Nephron progenitor cell (in vitro differentiated cells): ENCODE measurements at regions not wholly inside any gene's neighbourhood (a gene's known extent, or its start where the extent isn't known, plus 50 kb on each side); places are given as distances from the start of the nearest gene placed in this dataset.

Experiments used
- DNase-seq: peaks from one replicate; pipeline ENCODE4 v3.0.0; 2021
- H3K27ac Mint-ChIP-seq: 2 replicates; pipeline ENCODE4 v1.8.0; 2021; ENCODE audit warnings: mild to moderate bottlenecking, moderate library complexity, mixed read lengths
- H3K27me3 Mint-ChIP-seq: 2 replicates; pipeline ENCODE4 v1.8.0; 2021; ENCODE audit warnings: mild to moderate bottlenecking, low read depth, mixed read lengths; ENCODE audit not compliant: poor library complexity
- H3K36me3 Mint-ChIP-seq: 2 replicates; pipeline ENCODE4 v1.8.0; 2021; ENCODE audit warnings: low read depth, mixed read lengths
- H3K4me1 Mint-ChIP-seq: 2 replicates; pipeline ENCODE4 v1.8.0; 2021; ENCODE audit warnings: mixed read lengths
- H3K4me3 Mint-ChIP-seq: 2 replicates; pipeline ENCODE4 v1.8.0; 2021; ENCODE audit warnings: mild to moderate bottlenecking, moderate library complexity, mixed read lengths
- H3K9me3 Mint-ChIP-seq: 2 replicates; pipeline ENCODE4 v1.8.0; 2021; ENCODE audit warnings: mild to moderate bottlenecking, moderate library complexity, mixed read lengths
- TF ChIP-seq, protein P1 (sequence below): fragments of 200-600 bp; sonication (generic); IDR thresholded peaks from 2 replicates; pipeline ENCODE4 v1.5.0; 2021; ENCODE audit warnings: antibody characterized with exemption

DNA sequence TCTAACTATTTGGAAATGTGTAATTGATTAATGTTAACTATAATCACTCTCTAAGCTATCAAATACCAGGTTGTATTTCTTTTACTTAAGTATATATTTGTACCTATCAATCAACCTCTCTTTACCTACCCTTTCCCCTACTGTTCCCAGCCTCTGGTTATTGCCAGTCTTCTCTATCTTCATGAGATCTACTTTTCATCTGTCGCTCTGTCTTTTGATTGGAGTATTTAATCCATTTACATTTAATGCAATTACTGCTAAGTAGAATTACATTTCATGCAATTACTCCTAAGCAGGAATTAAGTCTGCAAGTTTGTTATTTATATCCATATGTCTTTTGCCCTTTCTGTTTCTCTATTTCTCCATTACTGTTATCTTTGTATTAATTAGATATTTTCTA, 148.1 kb downstream of the MAT2B start:
- no peaks in the 10 kb centered on the region for H3K36me3 Mint-ChIP-seq
- H3K27ac Mint-ChIP-seq: no peak overlapping the region
- peaks cover 9% of the 10 kb centered on the region for H3K9me3 Mint-ChIP-seq
- no peaks in the 10 kb centered on the region for H3K4me1 Mint-ChIP-seq
- H3K27me3 Mint-ChIP-seq: no peaks in the 10 kb centered on the region
- DNase-seq: no peak
- no peak overlapping the region for H3K4me3 Mint-ChIP-seq
- TF ChIP-seq, protein P1, sequence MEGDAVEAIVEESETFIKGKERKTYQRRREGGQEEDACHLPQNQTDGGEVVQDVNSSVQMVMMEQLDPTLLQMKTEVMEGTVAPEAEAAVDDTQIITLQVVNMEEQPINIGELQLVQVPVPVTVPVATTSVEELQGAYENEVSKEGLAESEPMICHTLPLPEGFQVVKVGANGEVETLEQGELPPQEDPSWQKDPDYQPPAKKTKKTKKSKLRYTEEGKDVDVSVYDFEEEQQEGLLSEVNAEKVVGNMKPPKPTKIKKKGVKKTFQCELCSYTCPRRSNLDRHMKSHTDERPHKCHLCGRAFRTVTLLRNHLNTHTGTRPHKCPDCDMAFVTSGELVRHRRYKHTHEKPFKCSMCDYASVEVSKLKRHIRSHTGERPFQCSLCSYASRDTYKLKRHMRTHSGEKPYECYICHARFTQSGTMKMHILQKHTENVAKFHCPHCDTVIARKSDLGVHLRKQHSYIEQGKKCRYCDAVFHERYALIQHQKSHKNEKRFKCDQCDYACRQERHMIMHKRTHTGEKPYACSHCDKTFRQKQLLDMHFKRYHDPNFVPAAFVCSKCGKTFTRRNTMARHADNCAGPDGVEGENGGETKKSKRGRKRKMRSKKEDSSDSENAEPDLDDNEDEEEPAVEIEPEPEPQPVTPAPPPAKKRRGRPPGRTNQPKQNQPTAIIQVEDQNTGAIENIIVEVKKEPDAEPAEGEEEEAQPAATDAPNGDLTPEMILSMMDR: no peak

DNA sequence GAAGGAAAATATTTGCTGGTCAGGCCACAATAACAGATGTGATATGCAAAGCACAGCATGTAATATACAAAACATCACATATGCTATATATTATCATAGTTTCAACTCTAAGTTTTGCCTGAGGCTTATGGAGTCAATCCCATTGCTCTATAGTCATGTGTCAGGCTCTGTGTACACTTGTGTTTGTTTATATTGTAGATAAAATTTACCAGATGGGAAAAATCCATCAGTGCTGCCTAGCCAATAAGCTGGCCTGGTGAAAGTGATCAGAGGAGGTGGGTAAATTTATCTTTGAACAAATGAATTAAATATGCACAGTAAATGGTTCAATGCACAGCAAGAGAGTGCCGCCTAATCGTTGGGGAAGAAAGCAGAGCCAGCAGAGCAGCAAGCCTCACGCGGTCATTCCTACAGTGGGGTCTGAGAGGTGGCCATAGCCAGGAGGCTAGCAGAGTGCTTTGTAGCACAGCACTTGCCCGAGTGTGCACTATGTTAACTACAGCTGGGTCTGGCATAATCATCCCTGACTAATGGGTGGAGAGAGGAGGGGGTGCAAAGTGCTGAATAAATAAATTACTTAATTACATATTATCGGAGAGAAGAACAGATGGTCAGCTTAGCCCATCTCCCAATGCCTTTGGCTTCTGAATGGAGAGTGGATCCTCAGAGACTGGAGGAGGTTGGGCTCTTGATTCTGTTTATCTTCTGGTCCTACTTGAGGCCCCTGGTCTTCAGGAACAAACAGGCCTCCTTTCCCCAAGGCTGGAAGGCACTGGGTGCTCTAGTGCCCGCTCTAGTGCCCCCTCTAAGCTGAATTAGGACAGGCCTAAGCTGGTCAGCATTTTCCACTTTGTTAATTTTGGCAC, 153.5 kb downstream of the MAT2B start:
- TF ChIP-seq, protein P1: no peak
- Mint-ChIP-seq H3K27me3 (no peaks in the 10 kb centered on the region), H3K36me3 (no peaks in the 10 kb centered on the region)

DNA sequence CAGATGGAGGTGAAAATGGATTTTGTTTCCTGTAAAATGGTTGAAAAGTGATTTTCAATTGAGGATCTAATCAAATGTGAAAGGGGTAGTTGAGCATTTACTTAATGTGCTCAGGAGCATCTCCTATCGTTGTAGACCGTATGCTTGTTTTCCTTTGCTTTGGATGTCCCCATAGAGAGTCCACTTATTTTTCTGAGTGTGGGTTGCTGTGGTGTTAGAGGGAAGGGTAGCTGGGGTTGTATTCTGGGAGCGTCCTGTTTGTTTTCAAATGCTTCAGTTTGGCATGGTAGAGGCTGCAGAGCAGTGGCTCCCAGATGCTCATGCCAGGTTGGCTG, 154.1 kb downstream of the MAT2B start:
- Mint-ChIP-seq H3K9me3 (no peaks in the 10 kb centered on the region), H3K27me3 (no peaks in the 10 kb centered on the region), H3K27ac (no peak overlapping the region), H3K4me3 (no peak overlapping the region), H3K36me3 (no peaks in the 10 kb centered on the region), H3K4me1 (no peaks in the 10 kb centered on the region)
- TF ChIP-seq, protein P1: no peak
- DNase-seq: no peak

More for the DNA sequence above, 153.5 kb downstream of the MAT2B start:
- Mint-ChIP-seq H3K9me3 (peaks cover 5% of the 10 kb centered on the region), H3K27ac (no peak overlapping the region), H3K4me3 (no peak overlapping the region), H3K4me1 (no peaks in the 10 kb centered on the region)
- no peak for DNase-seq

DNA sequence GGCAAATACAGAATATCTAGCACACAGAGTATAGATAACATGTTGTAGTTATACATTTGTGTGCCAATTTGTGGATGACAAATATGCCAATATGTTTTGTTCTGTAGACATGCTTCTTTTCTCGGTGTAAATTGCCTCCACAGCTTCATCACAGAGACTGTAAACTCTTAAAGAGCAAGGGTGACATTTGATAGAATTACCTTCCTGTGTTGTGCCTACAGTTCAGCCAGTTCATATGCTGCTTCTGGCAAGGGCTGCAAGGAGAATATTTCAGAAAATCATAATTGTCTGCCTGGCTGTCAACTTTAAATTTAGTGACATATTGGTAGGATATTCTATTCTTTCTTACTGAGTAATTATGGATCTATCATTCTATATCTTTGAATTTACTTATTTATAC, 155.1 kb downstream of the MAT2B start:
- TF ChIP-seq, protein P1: no peak
- DNase-seq: no peak
- H3K36me3 Mint-ChIP-seq: no peaks in the 10 kb centered on the region
- no peak overlapping the region for H3K4me3 Mint-ChIP-seq
- H3K9me3 Mint-ChIP-seq: no peaks in the 10 kb centered on the region
- H3K27ac Mint-ChIP-seq: no peak overlapping the region
- H3K4me1 Mint-ChIP-seq: no peaks in the 10 kb centered on the region
- H3K27me3 Mint-ChIP-seq: no peaks in the 10 kb centered on the region

DNA sequence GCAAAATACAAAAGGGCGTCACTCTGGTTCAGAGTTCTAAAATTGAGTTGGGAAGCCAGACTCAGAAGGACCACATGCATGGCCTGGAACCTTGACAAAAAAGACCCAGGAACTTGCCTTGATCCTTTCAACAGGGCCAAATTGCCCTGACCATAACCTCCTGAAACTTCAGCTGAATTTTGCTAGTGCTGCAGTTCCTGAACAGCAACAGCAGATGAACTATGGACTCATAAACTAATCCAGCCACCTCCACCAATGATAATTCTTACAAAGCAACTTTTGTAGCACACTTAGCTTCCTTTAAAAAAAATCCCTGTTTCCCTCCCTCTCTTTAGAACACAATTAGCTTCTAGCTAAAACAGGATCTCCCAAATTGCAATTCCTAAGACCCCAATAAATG, 155.9 kb downstream of the MAT2B start:
- H3K27ac Mint-ChIP-seq: no peak overlapping the region
- H3K4me3 Mint-ChIP-seq: no peak overlapping the region
- DNase-seq: no peak
- H3K36me3 Mint-ChIP-seq: no peaks in the 10 kb centered on the region
- H3K27me3 Mint-ChIP-seq: no peaks in the 10 kb centered on the region
- no peaks in the 10 kb centered on the region for H3K4me1 Mint-ChIP-seq
- H3K9me3 Mint-ChIP-seq: no peaks in the 10 kb centered on the region
- TF ChIP-seq, protein P1: no peak

DNA sequence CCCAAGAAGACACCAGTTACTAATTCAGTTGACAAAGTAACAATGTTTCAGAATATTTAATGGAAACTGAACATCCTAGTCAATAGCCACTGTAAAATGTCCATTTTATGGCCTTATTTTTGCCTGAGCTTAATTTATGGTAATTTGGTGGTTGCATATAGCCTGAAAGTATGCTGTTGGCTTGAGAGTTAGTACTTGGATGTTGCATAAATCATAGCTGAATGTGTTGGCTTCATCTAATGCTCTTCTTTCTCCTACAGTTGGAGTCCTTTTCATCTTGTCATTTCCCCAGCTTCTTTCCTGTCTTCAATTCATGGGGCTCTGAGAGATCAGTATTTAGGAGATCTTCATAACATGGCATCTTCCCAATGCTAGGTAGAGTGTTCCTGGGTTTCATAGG, 164.6 kb downstream of the MAT2B start:
- Mint-ChIP-seq H3K4me1 (no peaks in the 10 kb centered on the region), H3K36me3 (no peaks in the 10 kb centered on the region), H3K27ac (no peak overlapping the region), H3K27me3 (no peaks in the 10 kb centered on the region), H3K9me3 (no peaks in the 10 kb centered on the region), H3K4me3 (no peak overlapping the region)
- TF ChIP-seq, protein P1: no peak
- no peak for DNase-seq
